HG03139 (cell line): ENCODE measurements at regions not wholly inside any gene's neighbourhood (a gene's known extent, or its start where the extent isn't known, plus 50 kb on each side); places are given as distances from the start of the nearest gene placed in this dataset.

Source experiments
- ATAC-seq: cut with Tn5 transposase; IDR thresholded peaks from one replicate; pipeline ENCODE4 v1.9.1; 2021; ENCODE audit not compliant: unreplicated experiment

DNA sequence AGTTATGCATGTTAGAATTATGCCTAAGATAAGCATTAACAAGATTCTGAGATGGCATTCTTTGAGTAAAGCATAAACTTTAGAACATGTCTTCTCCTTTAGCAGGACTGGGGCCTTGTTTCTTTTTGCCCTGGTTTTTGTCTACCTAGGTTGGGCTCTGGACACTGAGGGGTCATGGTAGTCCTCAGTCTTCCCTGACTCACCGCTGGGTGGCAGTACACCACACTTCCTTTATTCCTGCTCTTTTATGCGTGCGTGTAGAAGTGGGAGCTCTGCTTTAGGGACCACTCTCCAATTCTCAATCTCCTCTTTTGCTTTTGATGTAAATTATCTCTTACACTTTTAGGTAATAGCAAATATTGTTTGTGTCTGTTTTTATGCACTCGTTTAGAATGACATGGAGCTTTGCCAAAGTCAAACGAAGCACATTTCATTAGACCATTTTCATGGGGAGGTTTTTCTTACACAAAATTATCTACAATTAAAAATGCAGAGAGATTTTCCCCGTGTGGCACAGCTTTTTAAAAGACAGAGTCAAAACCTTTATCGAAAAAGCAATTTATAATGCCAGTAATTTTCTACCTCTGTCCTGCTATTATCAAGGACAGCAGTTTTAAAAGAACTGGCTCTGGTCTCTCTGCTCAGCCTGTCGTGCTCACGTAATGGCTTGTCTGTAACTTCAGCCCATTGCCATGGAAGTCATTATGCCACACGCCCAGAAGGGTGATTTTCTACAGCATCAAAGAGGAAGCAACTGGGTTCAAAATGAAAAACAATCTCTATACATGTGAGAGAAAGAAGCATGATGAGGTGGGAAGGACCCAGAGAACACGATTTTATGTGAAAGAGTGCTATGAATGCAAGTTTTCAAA, 413.9 kb downstream of the COG6 start:
- no peak for ATAC-seq

DNA sequence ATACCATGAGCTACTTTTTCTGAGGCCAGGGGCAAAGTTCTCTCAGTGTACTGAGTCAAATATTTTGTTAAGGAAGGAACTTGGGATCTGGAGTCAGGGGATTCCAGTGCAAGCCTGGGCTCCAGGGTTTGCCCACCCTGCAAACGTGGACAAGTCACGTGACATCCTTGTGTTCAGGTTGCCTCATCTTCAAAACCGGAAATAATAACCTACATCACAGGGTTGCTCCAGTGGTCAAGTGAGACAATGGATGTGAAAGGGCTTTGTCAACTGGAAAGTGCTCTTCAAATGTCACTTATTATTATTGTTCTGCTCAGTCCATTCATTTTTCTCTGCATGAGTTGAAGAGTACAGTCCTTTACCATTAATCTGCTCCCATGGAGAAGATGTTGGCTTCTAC, 414.9 kb downstream of the COG6 start:
- ATAC-seq = no peak

DNA sequence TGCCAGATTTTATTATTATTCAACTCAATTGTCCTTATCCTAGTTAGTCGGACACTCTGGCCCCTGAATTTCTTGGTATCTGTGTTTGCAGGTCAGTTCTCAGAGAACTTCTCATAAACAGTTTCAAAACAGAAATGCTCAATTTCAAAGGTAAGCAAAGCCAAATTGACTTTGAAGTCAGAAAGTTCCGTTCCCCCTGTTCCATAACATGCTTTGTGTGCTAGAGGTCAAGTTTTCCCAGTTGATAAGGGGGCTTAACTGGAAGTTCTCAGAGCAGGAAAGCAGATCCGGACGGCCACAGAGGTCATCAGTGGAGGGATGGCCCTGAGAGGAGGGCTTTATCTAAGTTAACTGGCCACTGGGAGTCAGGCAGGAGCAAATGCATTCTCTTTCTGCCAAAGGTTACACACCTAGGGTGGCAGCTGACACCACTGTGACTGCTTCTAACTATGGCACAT, 417.2 kb downstream of the COG6 start:
- no peak for ATAC-seq

DNA sequence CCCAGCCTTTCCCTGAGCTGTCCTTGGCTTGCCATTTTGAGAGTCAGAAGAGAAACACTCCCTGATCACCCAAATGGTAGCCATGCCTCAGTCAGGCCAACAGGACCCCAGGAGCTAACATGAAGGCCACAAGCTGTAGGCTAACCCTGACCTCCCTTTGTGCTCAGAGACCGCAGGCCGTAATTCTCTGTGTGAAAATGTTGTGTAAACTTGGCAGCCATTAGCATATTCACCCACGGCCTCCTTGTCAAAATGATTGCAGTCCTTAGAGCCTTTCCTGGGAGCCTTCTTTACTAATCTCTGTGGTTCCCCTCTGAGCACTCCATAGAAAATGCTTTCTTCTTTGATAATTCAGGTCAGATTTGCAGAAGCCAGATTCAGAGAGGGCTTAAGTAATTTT, 418.9 kb downstream of the COG6 start:
- no peak for ATAC-seq

DNA sequence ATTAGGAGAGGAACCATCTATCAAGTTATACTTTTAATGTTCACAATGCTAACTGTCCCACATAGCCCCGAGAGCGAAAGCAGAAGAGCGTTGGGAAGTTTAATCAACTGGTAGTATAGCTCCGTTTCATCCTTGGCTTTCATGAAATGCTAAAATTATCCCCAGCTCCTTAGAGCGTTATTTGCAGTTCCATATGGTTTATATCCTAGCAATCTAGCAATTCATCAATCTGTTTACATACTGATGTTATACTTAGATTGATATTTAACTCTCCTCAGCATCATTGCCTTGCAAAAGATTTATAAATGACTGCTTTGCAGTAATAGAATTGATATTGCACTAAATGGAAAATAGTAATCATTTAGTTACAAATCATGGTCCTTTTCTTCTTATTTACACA, 419.8 kb downstream of the COG6 start:
- ATAC-seq = no peak

DNA sequence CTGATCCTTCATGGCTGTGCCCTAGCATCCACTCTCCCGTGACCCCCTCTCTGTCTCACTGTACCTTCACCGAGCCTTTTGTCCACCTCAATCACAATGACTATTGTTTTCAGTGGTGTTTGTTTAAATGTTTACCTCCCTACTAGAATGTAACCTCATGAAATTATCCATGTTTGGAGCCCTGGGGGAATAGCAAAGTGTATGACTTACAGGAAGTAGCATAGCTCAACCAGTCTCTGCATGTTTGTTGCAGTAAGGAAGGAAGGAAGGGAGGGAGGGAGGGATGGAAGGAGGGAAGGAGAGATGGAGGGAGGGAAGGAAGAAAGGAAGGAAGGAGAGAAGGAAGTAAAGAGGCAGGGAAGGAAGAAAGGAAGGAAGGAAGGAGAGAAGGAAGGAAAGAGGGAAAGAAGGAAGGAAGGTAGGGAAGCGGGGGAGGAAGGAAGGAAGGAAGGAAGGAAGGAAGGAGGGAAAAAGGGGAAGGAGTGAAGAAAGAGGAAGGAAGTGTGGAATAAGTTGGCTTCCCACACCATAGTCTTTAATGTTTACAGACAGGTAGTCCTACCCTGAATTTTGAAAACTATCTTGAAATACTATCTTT, 421.4 kb downstream of the COG6 start:
- ATAC-seq = no peak

DNA sequence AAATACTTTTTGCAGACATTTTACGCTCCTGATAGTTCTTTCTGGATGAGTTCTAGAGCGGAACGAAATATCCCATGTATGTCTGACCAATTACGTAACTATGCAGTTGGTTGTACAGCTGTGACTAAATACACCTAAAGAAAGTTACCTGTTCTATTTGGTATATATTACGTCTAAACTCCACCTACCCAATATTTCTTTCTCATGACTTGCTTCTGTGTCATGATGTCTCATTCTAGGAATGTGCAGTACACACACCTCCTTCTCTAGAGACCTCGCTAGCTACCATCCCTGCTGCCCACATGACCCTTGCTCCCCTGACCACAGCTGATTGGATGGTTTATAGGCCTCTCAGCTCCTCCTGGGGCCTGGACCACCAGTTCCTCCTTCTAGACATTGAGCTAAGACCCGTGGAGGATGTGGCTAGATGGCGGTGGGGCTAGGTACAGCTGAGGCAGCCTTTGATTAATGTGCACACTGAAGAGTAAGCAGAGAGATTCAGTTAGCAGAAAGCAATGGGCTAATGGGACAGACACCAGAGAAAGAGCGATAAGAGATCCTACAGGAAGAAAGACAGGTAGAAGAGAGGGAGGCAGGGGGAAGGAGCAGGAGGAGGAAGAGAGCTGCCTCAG, 422.1 kb downstream of the COG6 start:
- no peak for ATAC-seq

DNA sequence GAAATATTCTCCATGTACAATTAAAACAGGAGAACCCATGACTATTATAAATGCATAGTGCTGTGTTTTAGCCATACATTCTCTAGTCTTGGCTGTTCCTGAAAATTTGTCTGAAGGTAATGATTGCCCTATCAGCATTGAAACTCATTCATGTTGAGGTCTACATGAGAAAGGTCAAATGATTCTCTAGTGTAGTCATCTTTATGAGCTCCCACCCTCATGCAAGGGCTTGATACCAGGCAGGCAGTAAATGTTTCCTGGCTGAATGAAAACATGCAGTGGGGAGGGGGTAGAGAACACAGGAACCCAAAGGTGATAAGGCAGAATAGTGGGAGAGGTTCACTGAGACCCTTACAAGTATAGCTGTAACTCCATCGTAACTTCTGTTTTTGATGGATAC, 424.3 kb downstream of the COG6 start:
- ATAC-seq = no peak

DNA sequence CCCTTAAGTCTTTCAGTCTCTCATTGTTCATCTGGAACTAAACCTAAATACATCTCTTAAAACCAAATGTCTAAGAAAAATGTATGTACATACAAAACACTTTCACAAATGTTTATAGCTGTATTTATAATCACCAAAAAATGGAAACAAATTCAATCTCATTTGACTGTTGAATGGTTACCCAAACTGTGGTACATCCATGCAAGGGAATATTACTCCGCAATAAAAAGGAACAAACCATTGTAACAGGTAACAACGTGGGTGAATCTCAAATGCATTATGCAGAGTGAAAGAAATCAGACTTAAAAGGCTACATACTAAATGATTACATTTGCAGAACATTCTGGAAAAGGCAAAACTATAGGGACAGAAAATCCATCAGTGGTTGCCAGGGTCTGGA, 425.2 kb downstream of the COG6 start:
- ATAC-seq = no peak

DNA sequence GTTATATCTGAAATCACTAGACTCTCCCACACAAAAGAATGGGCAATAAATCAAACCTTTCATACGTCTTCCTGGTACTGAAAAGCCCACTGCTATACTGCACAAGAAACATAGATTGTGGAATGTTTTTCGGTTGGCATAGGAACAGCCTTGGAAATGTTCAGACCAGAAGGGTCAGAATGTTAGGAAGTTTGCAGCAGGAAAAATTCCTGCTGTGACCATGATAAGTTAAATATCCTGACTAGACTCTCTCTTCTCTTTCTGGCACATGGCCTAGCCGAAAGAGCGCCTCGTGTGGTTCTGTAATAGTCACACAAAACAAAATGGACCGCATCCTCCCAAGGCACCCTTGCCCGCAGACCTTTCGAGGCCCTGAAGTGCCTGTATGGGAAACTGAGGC, 427.2 kb downstream of the COG6 start:
- no peak for ATAC-seq

DNA sequence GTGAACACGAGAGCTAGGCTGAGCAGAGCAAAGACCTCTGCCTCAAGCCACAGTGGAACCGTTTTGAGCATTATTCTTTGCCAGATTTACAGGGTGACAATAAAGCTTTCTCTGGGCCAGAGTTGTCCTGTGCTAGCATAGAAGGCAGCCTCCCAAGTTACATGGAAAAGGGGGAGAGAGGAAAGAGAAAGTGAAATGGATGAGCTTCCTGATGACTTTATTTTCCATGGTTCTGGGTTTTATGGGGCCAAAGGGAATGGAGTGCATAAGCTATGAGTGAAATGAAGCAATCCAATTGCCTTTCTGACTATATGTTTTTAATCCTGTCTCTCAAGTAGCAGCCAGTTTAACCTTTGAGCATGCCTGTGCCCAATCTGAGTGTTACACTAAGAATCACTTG, 428.4 kb downstream of the COG6 start:
- ATAC-seq = no peak

DNA sequence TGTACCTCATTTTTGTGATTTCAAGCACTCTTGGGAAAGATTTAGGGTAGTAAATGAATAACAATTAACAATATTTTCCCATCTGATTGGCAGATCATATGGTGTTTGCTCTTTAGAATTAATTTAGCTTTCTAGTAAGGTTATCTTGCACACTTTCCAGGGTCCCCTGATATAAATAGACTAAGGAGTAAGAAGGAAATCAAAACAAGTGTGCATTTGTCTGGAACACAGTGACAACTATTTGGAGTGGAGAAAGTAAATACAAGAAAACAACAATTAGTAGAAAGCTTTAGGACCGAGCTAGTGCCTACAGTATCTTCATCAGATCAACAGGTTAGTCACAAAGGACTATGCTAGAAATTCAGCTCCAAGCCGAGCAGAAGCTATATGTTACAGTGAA, 429.5 kb downstream of the COG6 start:
- no peak for ATAC-seq

DNA sequence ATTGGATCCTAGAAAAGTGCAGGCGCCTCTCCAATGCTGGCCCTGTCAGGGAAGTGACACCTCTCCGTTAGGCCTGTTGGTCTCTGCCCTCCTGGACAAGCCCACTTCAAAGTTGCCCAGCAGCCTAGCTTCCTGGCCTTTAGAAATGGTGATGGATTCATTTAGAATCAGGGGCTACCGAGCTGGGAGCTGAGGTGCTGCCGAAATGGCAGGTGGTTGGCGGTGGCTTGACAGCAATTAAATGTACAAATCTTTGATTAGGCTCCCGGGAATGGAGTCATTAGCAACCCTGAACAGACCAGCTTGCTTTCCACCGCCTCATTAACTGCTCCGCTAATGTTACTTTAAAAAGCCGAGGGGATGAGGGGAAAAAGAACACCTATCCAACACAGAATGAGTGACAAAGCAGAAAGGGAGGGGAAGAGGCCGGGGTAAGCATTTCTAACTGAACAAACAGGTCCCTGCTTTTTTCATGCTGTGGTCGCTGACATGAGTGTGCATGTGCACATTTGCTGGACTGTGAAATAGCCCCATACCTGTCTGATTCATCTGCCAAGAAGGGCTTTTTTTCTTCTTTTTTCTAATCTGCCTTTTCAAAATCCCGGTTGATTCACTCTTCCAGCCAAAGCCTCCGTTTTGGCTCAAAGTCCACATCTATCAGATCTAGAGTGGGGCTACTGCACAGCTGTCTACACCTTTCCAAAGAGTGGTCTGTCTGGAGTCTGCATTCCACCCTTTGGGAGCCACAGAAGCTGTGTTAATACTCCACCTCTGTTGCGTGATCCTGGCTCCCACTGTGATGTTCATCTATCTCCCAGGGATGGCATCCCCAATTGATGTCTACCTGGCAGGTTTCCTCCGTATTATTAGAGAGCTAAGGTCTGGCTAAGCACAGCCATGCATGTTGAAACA, 431.9 kb downstream of the COG6 start:
- ATAC-seq = no peak

DNA sequence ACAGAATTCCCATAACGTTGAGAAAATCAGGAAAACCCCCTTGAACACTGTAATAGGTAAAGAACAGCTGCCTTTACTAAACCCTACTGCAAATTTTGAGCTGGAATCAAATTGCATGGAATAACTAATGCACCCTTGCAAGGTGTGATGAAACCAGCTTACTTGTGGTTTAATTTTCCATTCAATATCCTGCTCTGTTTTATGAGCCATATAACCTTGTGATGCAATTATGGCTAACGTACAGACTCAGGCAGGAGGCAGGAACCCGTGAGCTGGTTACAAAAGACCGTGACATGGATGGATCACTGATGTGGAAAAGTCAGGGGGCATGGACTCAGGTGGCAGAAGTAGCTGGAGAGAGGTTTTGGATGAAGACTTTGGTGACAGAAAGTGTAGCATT, 438.6 kb downstream of the COG6 start:
- ATAC-seq = no peak

DNA sequence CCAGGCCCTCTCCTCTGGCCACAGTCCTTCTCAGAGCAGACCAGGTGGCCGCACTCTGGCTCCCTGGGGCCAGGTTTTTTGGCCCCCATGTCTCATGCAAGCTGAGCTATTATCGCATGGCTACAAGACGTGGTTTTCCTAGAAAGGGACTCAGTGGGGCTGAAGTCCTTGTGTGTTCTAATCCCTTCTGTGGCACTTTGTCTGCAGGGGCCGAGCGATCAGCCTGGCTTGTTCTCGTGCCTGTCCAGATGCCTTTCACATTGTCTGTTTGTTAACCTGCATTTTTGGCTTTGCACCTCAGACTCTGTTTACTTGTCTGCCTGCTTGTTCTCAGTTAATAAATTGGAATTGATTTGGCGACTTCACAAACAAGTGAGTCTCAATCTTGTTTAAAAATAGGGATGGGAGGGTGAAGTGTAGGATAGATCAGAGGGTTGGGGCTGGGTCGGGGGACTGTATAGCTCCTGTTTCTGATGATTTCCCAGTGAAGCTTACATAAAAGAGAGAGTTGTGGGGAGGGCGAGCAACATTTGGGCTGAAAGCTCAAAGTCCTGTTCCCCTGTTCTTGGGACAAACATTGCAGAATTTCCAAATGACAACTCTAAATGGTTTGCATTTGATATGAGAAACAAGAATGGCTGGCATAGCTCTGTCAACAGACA, 440.4 kb downstream of the COG6 start:
- ATAC-seq = no peak

DNA sequence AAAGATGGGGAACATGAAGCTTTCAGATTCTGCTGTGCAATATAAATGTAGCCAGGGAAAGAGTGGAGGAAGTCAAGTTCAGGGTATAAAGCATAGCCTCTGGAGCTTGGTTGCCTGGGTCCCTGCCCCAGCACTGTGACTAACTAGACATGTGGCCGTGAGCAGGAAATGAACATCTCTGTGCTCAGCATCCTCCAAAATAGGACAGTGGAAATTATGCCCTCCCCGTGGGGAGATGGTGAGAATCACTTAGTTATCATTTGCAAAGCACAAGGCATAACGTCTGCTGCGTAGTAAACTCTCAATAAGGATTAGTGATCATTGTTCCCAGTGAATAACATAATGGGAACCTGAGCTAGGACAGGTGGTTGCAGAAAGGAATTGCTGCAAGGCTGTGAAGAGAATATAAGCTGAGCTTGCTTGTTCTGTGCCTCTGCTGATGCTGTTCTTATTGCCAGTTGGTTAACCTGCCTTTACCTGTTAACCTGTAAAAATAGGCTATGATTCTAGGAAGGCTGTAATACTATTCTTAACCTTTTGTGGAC, 441.0 kb downstream of the COG6 start:
- ATAC-seq = no peak

DNA sequence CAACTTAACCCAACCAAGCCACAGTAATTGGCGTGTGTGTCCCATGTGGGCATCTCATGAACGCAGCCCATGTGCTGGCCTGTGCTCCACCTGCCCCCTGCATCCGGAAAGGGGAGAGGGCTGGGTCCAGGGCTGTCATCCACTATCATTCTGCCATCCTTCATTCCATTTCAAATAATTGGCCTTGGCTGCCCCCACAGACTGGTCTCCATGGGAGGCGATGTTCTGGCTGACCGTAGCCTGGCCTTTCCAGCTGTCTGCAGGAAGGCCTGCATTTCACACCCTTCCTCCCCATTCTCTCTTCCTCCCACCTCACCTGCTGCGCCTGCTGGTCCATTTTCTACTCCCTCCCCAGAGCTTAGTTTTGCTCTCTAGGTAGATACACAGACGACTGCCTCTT, 442.8 kb downstream of the COG6 start:
- ATAC-seq = no peak

DNA sequence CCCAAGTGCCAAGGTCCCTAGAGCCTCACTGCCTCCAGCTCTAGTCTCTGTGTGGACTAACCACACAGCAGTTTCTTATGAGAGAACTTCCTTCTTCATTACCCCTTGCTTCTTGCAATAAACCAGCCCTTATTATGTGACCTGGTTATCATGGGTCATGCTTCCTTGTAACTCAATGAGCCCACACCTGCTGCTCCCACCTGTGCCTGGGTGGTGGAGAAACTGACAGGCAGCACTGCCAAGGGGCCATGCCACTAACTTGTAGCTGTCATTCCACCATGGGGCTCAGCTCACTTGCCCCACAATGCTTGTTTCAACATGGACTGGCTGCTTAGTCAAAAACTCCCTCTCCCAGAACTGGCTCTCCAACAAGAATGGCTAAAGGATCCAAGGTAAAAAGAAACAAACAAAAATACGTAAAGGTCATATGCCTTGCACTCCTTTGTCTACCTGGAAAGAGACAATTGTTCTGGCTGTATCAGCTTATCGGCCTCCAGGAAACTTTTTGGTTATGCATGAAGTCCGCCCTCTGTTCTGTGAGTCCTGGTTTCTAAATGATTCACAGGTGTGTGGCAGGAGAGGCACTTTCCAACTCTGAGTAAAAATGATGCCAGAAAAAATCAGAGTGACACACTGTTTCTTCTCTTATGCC, 446.4 kb downstream of the COG6 start:
- peak; percentile 76 for ATAC-seq

DNA sequence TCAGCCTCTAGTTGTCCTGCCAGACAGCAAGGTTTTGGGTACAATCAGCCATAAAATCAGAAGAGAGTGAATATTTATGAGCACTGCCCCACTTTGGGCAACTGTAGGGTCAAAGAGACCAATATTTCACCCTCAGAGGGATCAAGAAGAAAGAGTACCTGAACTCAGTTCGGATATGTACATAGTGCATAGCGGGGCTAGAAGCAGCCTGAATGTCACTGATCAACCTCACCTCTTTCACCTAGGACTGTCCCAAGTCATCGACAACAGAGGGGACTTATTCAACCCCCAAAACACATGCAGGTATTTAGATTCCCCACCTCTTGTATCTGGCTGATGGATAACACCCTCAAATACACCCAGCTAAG, 446.9 kb downstream of the COG6 start:
- no peak for ATAC-seq

DNA sequence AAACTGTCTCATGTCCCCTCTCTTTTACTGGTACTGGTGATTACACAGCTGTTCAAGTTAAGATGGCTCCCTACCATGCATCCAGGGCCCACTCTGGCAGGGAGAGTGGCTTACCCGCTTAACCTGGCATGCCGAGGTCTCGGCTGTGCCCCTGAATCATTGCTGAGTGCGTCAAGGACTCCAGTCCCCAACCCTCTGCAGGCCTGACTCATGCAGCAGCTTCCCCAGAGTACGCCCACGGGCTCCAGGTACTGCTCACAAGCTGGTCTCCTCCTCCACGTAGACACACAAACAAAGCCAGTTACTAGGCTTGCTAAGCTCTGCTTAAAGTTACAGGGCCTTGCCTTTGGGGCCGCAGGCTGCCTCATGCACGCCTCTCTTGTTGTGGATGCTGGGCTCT, 447.4 kb downstream of the COG6 start:
- ATAC-seq = no peak
